ENCODE measurements at regions not wholly inside any gene's neighbourhood (a gene's known extent, or its start where the extent isn't known, plus 50 kb on each side); places are given as distances from the start of the nearest gene placed in this dataset.

- TF ChIP-seq CTCF (IDR thresholded peaks at IDR 0.05): no peak
- Mint-ChIP-seq H3K27me3 (ENCODE audit: low read depth, poor library complexity) (peaks cover 7% of the 10 kb centered on the region), H3K9me3 (peaks cover 42% of the 10 kb centered on the region), H3K27ac (no peak overlapping the region), H3K36me3 (ENCODE audit: low read depth) (peaks cover 15% of the 10 kb centered on the region), H3K4me3 (no peak overlapping the region), H3K4me1 (peaks cover 12% of the 10 kb centered on the region)
- no peak for DNase-seq
These were observed 566.2 kb upstream of the NRSN1 start for GRCh38 chr6:23559587-23560343.

- Mint-ChIP-seq H3K4me3 (no peak overlapping the region), H3K36me3 (ENCODE audit: low read depth) (peaks cover 8% of the 10 kb centered on the region), H3K4me1 (peaks cover 12% of the 10 kb centered on the region), H3K27ac (no peak overlapping the region), H3K9me3 (peaks cover 27% of the 10 kb centered on the region), H3K27me3 (ENCODE audit: low read depth, poor library complexity) (peaks cover 7% of the 10 kb centered on the region)
- no peak for DNase-seq
- TF ChIP-seq CTCF (IDR thresholded peaks at IDR 0.05): no peak
These were observed 564.3 kb upstream of the NRSN1 start for GRCh38 chr6:23561732-23562131.

GRCh38 chr6:23562554-23562953 is 563.5 kb upstream of the NRSN1 start:
- H3K4me1 Mint-ChIP-seq: peaks cover 12% of the 10 kb centered on the region
- peaks cover 8% of the 10 kb centered on the region for H3K36me3 Mint-ChIP-seq (ENCODE audit: low read depth)
- TF ChIP-seq CTCF (IDR thresholded peaks at IDR 0.05): no peak
- no peak overlapping the region for H3K4me3 Mint-ChIP-seq
- H3K27ac Mint-ChIP-seq: no peak overlapping the region
- H3K27me3 Mint-ChIP-seq (ENCODE audit: low read depth, poor library complexity): peaks cover 7% of the 10 kb centered on the region
- peaks cover 27% of the 10 kb centered on the region for H3K9me3 Mint-ChIP-seq
- DNase-seq: no peak

DNA sequence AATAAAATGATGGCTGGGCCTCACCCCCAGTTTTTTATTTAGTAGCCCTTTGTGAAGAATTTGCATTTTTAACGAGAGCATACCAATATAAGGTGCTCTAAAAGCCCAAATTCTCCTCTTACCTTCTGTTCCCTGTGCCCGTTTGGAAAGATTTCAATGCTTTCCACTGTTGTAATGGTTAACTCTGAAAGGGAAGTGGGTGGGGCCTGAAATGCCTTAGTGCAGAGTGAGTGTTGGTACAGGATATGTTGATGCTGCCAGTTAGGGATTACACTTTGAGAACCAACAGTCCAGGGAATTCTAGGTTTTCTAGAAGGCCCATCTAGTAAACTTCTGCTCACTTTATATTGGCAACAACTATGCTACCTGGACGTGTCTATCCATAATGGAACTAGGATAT is 562.7 kb upstream of the NRSN1 start:
- H3K4me3 Mint-ChIP-seq: no peak overlapping the region
- no peak for DNase-seq
- TF ChIP-seq CTCF (IDR thresholded peaks at IDR 0.05): no peak
- H3K9me3 Mint-ChIP-seq: peaks cover 27% of the 10 kb centered on the region
- peaks cover 8% of the 10 kb centered on the region for H3K36me3 Mint-ChIP-seq (ENCODE audit: low read depth)
- peaks cover 12% of the 10 kb centered on the region for H3K4me1 Mint-ChIP-seq
- no peak overlapping the region for H3K27ac Mint-ChIP-seq
- H3K27me3 Mint-ChIP-seq (ENCODE audit: low read depth, poor library complexity): peaks cover 7% of the 10 kb centered on the region

DNA sequence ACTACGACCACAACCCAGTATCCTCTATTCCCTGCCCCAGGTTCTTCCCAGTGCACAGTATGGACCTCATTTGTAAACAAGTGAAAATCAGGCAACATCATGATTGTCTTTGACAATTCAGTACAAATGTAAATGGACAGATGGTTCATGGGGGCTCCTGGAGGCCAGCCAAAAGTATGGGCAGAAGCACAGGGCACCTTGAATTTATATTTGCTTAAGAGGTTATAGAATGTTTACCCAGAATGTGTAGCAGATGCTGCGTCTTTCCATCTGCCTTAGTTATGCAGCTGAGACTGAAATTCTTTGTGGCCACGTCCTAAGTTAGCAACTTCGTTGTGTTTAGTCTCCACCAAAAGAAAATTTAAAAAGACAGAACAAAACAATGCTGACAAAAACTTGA is 559.6 kb upstream of the NRSN1 start:
- DNase-seq: no peak
- no peak for TF ChIP-seq CTCF (IDR thresholded peaks at IDR 0.05)
- no peak overlapping the region for H3K4me3 Mint-ChIP-seq
- no peak overlapping the region for H3K27ac Mint-ChIP-seq
- peaks cover 7% of the 10 kb centered on the region for H3K27me3 Mint-ChIP-seq (ENCODE audit: low read depth, poor library complexity)
- no peaks in the 10 kb centered on the region for H3K4me1 Mint-ChIP-seq
- peaks cover 8% of the 10 kb centered on the region for H3K36me3 Mint-ChIP-seq (ENCODE audit: low read depth)
- peaks cover 26% of the 10 kb centered on the region for H3K9me3 Mint-ChIP-seq

DNA sequence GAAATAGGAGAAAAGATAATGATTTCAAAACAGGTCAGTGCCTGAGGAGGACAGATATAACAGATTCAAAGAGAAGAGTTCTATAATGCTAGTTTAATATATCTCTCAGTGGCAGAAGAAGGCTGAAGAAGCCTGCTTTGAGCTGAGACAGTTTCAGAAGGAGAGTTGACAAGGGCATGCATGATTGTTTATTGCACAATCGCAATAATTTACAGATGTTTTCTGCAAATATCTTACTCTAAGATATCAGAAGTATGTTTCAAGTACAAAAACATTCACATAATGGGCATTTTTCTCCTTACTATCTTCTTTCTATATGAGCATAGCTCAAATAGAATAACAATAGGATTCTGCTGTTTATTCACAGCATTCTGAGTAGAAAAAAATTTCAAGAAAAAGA is 557.7 kb upstream of the NRSN1 start:
- TF ChIP-seq CTCF (IDR thresholded peaks at IDR 0.05): no peak
- peaks cover 24% of the 10 kb centered on the region for H3K9me3 Mint-ChIP-seq
- no peak overlapping the region for H3K27ac Mint-ChIP-seq

More for the DNA sequence above, 557.7 kb upstream of the NRSN1 start:
- no peak for DNase-seq
- H3K4me3 Mint-ChIP-seq: no peak overlapping the region
- no peaks in the 10 kb centered on the region for H3K36me3 Mint-ChIP-seq (ENCODE audit: low read depth)
- no peaks in the 10 kb centered on the region for H3K4me1 Mint-ChIP-seq
- H3K27me3 Mint-ChIP-seq (ENCODE audit: low read depth, poor library complexity): no peaks in the 10 kb centered on the region

All from nephron progenitor cell (in vitro differentiated cells).